ENCODE measurements at regions not wholly inside any gene's neighbourhood (a gene's known extent, or its start where the extent isn't known, plus 50 kb on each side); places are given as distances from the start of the nearest gene placed in this dataset.

GRCh38 chr2:137772451-137772850 lies 191.8 kb upstream of the HNMT start:
- no peaks in the 10 kb centered on the region for H3K36me3 ChIP-seq
- H3K9ac ChIP-seq = no peak overlapping the region
- H3K27me3 ChIP-seq = 0 out of 22 replicates have a peak, but pooled peaks cover 0 to 5% (median 0%) of the 10 kb centered on the region in 11 experiments
- no peak overlapping the region for H3K27ac ChIP-seq
- no peak overlapping the region for H3K4me3 ChIP-seq
- peaks cover 0 to 45% (median 0%) of the 10 kb centered on the region in 10 experiments; a peak in 6 of 20 replicates for H3K4me1 ChIP-seq
- no peak for TF ChIP-seq Cebpa-rat (IDR thresholded peaks at IDR 0.05)
- H3K4me2 ChIP-seq = peak overlapping the region in 2 of 11 experiments; percentile 27 to 49; a peak in 3 of 22 replicates
- H3K9me3 ChIP-seq (replicated peaks in 1 of 11) = peaks cover 0 to 14% (median 0%) of the 10 kb centered on the region in 11 experiments; a peak in 1 of 22 replicates
- no peaks in the 10 kb centered on the region for H4K20me1 ChIP-seq

GRCh38 chr2:137775529-137775928 lies 188.7 kb upstream of the HNMT start:
- Histone ChIP-seq H4K20me1 (no peaks in the 10 kb centered on the region), H3K4me1 (peaks cover 0 to 29% (median 0%) of the 10 kb centered on the region in 10 experiments; a peak in 6 of 20 replicates), H3K27me3 (no peaks in the 10 kb centered on the region), H3K4me3 (no peak overlapping the region), H3K36me3 (no peaks in the 10 kb centered on the region), H3K9me3 (replicated peaks in 1 of 11) (peaks cover 0 to 19% (median 12%) of the 10 kb centered on the region in 11 experiments; a peak in 11 of 22 replicates), H3K27ac (no peak overlapping the region), H3K9ac (no peak overlapping the region), H3K4me2 (no peak overlapping the region)
- TF ChIP-seq Cebpa-rat (IDR thresholded peaks at IDR 0.05) = no peak

- H4K20me1 ChIP-seq = no peaks in the 10 kb centered on the region
- peaks cover 0 to 17% (median 0%) of the 10 kb centered on the region in 10 experiments; a peak in 5 of 20 replicates for H3K4me1 ChIP-seq
- no peak overlapping the region for H3K27ac ChIP-seq
These were observed 187.6 kb upstream of the HNMT start for GRCh38 chr2:137776697-137777096.

GRCh38 chr2:137797641-137798040 lies 166.6 kb upstream of the HNMT start:
- peak overlapping the region in 2 of 11 experiments; percentile 17 to 28; a peak in 4 of 22 replicates for H3K4me2 ChIP-seq

More at GRCh38 chr2:137776697-137777096, 187.6 kb upstream of the HNMT start:
- no peaks in the 10 kb centered on the region for H3K36me3 ChIP-seq
- peaks cover 0 to 25% (median 12%) of the 10 kb centered on the region in 11 experiments; a peak in 11 of 22 replicates for H3K9me3 ChIP-seq (replicated peaks in 1 of 11)
- no peak for TF ChIP-seq Cebpa-rat (IDR thresholded peaks at IDR 0.05)
- no peak overlapping the region for H3K4me3 ChIP-seq
- H3K27me3 ChIP-seq = no peaks in the 10 kb centered on the region
- no peak overlapping the region for H3K9ac ChIP-seq
- no peak overlapping the region for H3K4me2 ChIP-seq

GRCh38 chr2:137799600-137799999 lies 164.7 kb upstream of the HNMT start:
- peaks cover 29 to 54% (median 38%) of the 10 kb centered on the region in 11 experiments for H3K9me3 ChIP-seq (replicated peaks in 1 of 11)
- H3K36me3 ChIP-seq = no peaks in the 10 kb centered on the region
- H3K4me3 ChIP-seq = no peak overlapping the region
- H4K20me1 ChIP-seq = no peaks in the 10 kb centered on the region
- H3K9ac ChIP-seq = no peak overlapping the region
- peaks cover 0 to 14% (median 0%) of the 10 kb centered on the region in 10 experiments; a peak in 7 of 20 replicates for H3K4me1 ChIP-seq
- no peaks in the 10 kb centered on the region for H3K27me3 ChIP-seq
- no peak overlapping the region for H3K27ac ChIP-seq
- no peak for TF ChIP-seq Cebpa-rat (IDR thresholded peaks at IDR 0.05)
- no peak overlapping the region for H3K4me2 ChIP-seq

More at GRCh38 chr2:137797641-137798040, 166.6 kb upstream of the HNMT start:
- H3K36me3 ChIP-seq = no peaks in the 10 kb centered on the region
- peaks cover 0 to 14% (median 0%) of the 10 kb centered on the region in 10 experiments; a peak in 7 of 20 replicates for H3K4me1 ChIP-seq
- H3K27me3 ChIP-seq = no peaks in the 10 kb centered on the region
- H3K9ac ChIP-seq = no peak overlapping the region
- peaks cover 25 to 43% (median 36%) of the 10 kb centered on the region in 11 experiments for H3K9me3 ChIP-seq (replicated peaks in 1 of 11)
- H4K20me1 ChIP-seq = no peaks in the 10 kb centered on the region
- no peak overlapping the region for H3K27ac ChIP-seq
- TF ChIP-seq Cebpa-rat (IDR thresholded peaks at IDR 0.05) = no peak
- no peak overlapping the region for H3K4me3 ChIP-seq

- Histone ChIP-seq H4K20me1 (no peaks in the 10 kb centered on the region), H3K4me3 (no peak overlapping the region), H3K4me2 (no peak overlapping the region)
These were observed 163.9 kb upstream of the HNMT start for GRCh38 chr2:137800386-137800785.

GRCh38 chr2:137801228-137801627 lies 163.0 kb upstream of the HNMT start:
- no peaks in the 10 kb centered on the region for H3K27me3 ChIP-seq
- no peaks in the 10 kb centered on the region for H3K36me3 ChIP-seq
- no peak overlapping the region for H3K27ac ChIP-seq
- TF ChIP-seq Cebpa-rat (IDR thresholded peaks at IDR 0.05) = no peak
- peaks cover 0 to 14% (median 0%) of the 10 kb centered on the region in 10 experiments; a peak in 7 of 20 replicates for H3K4me1 ChIP-seq
- H3K4me3 ChIP-seq = no peak overlapping the region
- no peak overlapping the region for H3K4me2 ChIP-seq
- H4K20me1 ChIP-seq = no peaks in the 10 kb centered on the region
- no peak overlapping the region for H3K9ac ChIP-seq
- peaks cover 29 to 54% (median 38%) of the 10 kb centered on the region in 11 experiments for H3K9me3 ChIP-seq (replicated peaks in 1 of 11)

More at GRCh38 chr2:137800386-137800785, 163.9 kb upstream of the HNMT start:
- peaks cover 29 to 54% (median 38%) of the 10 kb centered on the region in 11 experiments for H3K9me3 ChIP-seq (replicated peaks in 1 of 11)
- H3K27me3 ChIP-seq = no peaks in the 10 kb centered on the region
- H3K4me1 ChIP-seq = peaks cover 0 to 14% (median 0%) of the 10 kb centered on the region in 10 experiments; a peak in 7 of 20 replicates
- no peak for TF ChIP-seq Cebpa-rat (IDR thresholded peaks at IDR 0.05)
- no peak overlapping the region for H3K27ac ChIP-seq
- no peak overlapping the region for H3K9ac ChIP-seq
- H3K36me3 ChIP-seq = no peaks in the 10 kb centered on the region

- Histone ChIP-seq H3K4me3 (no peak overlapping the region), H3K27ac (no peak overlapping the region), H3K27me3 (no peaks in the 10 kb centered on the region)
These were observed 162.2 kb upstream of the HNMT start for GRCh38 chr2:137802038-137802437.

GRCh38 chr2:137806068-137806805 lies 158.0 kb upstream of the HNMT start:
- Histone ChIP-seq H3K36me3 (no peaks in the 10 kb centered on the region), H3K4me2 (no peak overlapping the region), H3K9ac (no peak overlapping the region), H3K27ac (no peak overlapping the region), H3K9me3 (replicated peaks in 1 of 11) (peaks cover 14 to 27% (median 18%) of the 10 kb centered on the region in 11 experiments), H3K27me3 (no peaks in the 10 kb centered on the region), H3K4me1 (no peaks in the 10 kb centered on the region), H4K20me1 (no peaks in the 10 kb centered on the region), H3K4me3 (no peak overlapping the region)
- TF ChIP-seq Cebpa-rat (IDR thresholded peaks at IDR 0.05) = no peak

More at GRCh38 chr2:137802038-137802437, 162.2 kb upstream of the HNMT start:
- Histone ChIP-seq H3K36me3 (no peaks in the 10 kb centered on the region), H4K20me1 (no peaks in the 10 kb centered on the region), H3K9me3 (replicated peaks in 1 of 11) (peaks cover 29 to 54% (median 38%) of the 10 kb centered on the region in 11 experiments), H3K9ac (no peak overlapping the region), H3K4me2 (no peak overlapping the region), H3K4me1 (peaks cover 0 to 13% (median 0%) of the 10 kb centered on the region in 10 experiments; a peak in 7 of 20 replicates)
- 0 out of 22 replicates have a peak, but pooled peaks of 1 of the 11 experiments have one; percentile 21 for TF ChIP-seq Cebpa-rat (IDR thresholded peaks at IDR 0.05)
